WTC11 (cell line): ENCODE measurements at regions not wholly inside any gene's neighbourhood (a gene's known extent, or its start where the extent isn't known, plus 50 kb on each side); places are given as distances from the start of the nearest gene placed in this dataset.

Experiments
- ATAC-seq: fragments of 200-7000 bp; cut with Tn5 transposase; 2 replicates; pipeline ENCODE4 v1.10.0; 2021; ENCODE audit warnings: mild to moderate bottlenecking, moderate library complexity
- CTCF ChIA-PET: fragments of 300-600 bp; sonication (Branson Sonifier 250); formaldehyde crosslinking; loops from one replicate; lab custom pipeline; 2021; ENCODE audit warnings: antibody characterized with exemption; lab: Charles Lee
- POLR2A ChIA-PET: fragments of 350-600 bp; sonication (Branson Sonifier 250); formaldehyde crosslinking; loops from one replicate; lab custom pipeline; 2021; ENCODE audit warnings: antibody characterized with exemption; lab: Charles Lee
- DNase-seq: peaks from one replicate; pipeline ENCODE4 v3.0.0; 2021; ENCODE audit warnings: low spot score
- H3K27ac Mint-ChIP-seq: 2 replicates; pipeline ENCODE4 v1.8.0; 2021; ENCODE audit warnings: mixed read lengths
- H3K27me3 Mint-ChIP-seq: 2 replicates; pipeline ENCODE4 v1.8.0; 2021; ENCODE audit warnings: low read depth, mild to moderate bottlenecking, moderate library complexity, mixed read lengths
- H3K36me3 Mint-ChIP-seq: 2 replicates; pipeline ENCODE4 v1.8.0; 2021; ENCODE audit warnings: mixed read lengths
- H3K4me1 Mint-ChIP-seq: 2 replicates; pipeline ENCODE4 v1.8.0; 2022; ENCODE audit warnings: mixed read lengths
- H3K4me3 Mint-ChIP-seq: 2 replicates; pipeline ENCODE4 v1.8.0; 2021; ENCODE audit warnings: mild to moderate bottlenecking, moderate library complexity, mixed read lengths
- H3K9me3 Mint-ChIP-seq: 2 replicates; pipeline ENCODE4 v1.8.0; 2021; ENCODE audit warnings: mixed read lengths
- ELF4 ChIP-seq: sonication (generic); formaldehyde crosslinking; IDR thresholded peaks from 2 replicates; pipeline ENCODE4 v1.8.1; 2022; ENCODE audit warnings: low read depth, mild to moderate bottlenecking, moderate library complexity, missing genetic modification reagents
- ESRRA ChIP-seq: sonication (generic); formaldehyde crosslinking; IDR thresholded peaks from 2 replicates; pipeline ENCODE4 v1.8.1; 2022; ENCODE audit warnings: mild to moderate bottlenecking, missing genetic modification reagents, borderline replicate concordance
- FOXK1 ChIP-seq: sonication (generic); formaldehyde crosslinking; IDR thresholded peaks from 2 replicates; pipeline ENCODE4 v1.8.0; 2022; ENCODE audit warnings: mild to moderate bottlenecking, moderate library complexity, missing genetic modification reagents
- HMGA2 ChIP-seq: fragments of 250-450 bp; sonication (Bioruptor Pico); IDR thresholded peaks from 2 replicates; pipeline ENCODE4 v1.4.0; 2021; ENCODE audit warnings: mild to moderate bottlenecking, moderate library complexity
- MXD4 ChIP-seq: fragments of 250-450 bp; sonication (Bioruptor Pico); IDR thresholded peaks from 2 replicates; pipeline ENCODE4 v1.8.0; 2021; ENCODE audit warnings: mild to moderate bottlenecking, moderate library complexity, borderline replicate concordance
- NFE2L1 ChIP-seq: sonication (generic); formaldehyde crosslinking; IDR thresholded peaks from 2 replicates; pipeline ENCODE4 v1.8.1; 2023; ENCODE audit warnings: missing genetic modification reagents
- OVOL2 ChIP-seq: fragments of 250-450 bp; sonication (Bioruptor Pico); IDR thresholded peaks from 2 replicates; pipeline ENCODE4 v1.9.0; 2021; ENCODE audit warnings: mild to moderate bottlenecking, borderline replicate concordance
- PRDM15 ChIP-seq: sonication (generic); formaldehyde crosslinking; IDR thresholded peaks from 2 replicates; pipeline ENCODE4 v1.8.0; 2022; ENCODE audit warnings: missing genetic modification reagents
- PRRX2 ChIP-seq: fragments of 250-450 bp; sonication (Bioruptor Pico); IDR thresholded peaks from 2 replicates; pipeline ENCODE4 v1.8.0; 2021; ENCODE audit warnings: mild to moderate bottlenecking
- TEAD1 ChIP-seq: sonication (generic); formaldehyde crosslinking; IDR thresholded peaks from 2 replicates; pipeline ENCODE4 v1.8.0; 2022; ENCODE audit warnings: mild to moderate bottlenecking, missing genetic modification reagents
- TP53 ChIP-seq: sonication (generic); formaldehyde crosslinking; IDR thresholded peaks from 2 replicates; pipeline ENCODE4 v1.8.1; 2023; ENCODE audit warnings: mild to moderate bottlenecking, missing genetic modification reagents
- ZNF416 ChIP-seq: fragments of 250-450 bp; sonication (Bioruptor Pico); IDR thresholded peaks from 2 replicates; pipeline ENCODE4 v1.9.0; 2021; ENCODE audit warnings: mild to moderate bottlenecking, inconsistent platforms
- TF ChIP-seq, protein P1 (sequence below): sonication (generic); formaldehyde crosslinking; IDR thresholded peaks from 2 replicates; pipeline ENCODE4 v1.8.0; 2023; ENCODE audit warnings: mild to moderate bottlenecking, missing genetic modification reagents
- TF ChIP-seq, protein P2 (sequence below): sonication (generic); formaldehyde crosslinking; IDR thresholded peaks from 2 replicates; pipeline ENCODE4 v1.8.0; 2022; ENCODE audit warnings: mild to moderate bottlenecking, missing genetic modification reagents
- TF ChIP-seq, protein P3 (sequence below): sonication (generic); formaldehyde crosslinking; IDR thresholded peaks from 2 replicates; pipeline ENCODE4 v1.8.1; 2023; ENCODE audit warnings: mild to moderate bottlenecking, missing genetic modification reagents, borderline replicate concordance
- TF ChIP-seq, protein P4 (sequence below): fragments of 250-450 bp; sonication (Bioruptor Pico); IDR thresholded peaks from 2 replicates; pipeline ENCODE4 v1.9.0; 2021; ENCODE audit warnings: moderate library complexity, mild to moderate bottlenecking, inconsistent platforms, borderline replicate concordance
- TF ChIP-seq, protein P5 (sequence below): sonication (generic); formaldehyde crosslinking; IDR thresholded peaks from 2 replicates; pipeline ENCODE4 v1.8.1; 2022; ENCODE audit warnings: missing genetic modification reagents, borderline replicate concordance

- ChIA-PET POLR2A (no interaction called here), CTCF (no interaction called here)
- TF ChIP-seq TEAD1 (CRISPR knock-in tag) (no peak), PRRX2 (CRISPR knock-in tag) (no peak), FOXK1 (CRISPR knock-in tag) (no peak), OVOL2 (CRISPR knock-in tag) (no peak), NFE2L1 (no peak), MXD4 (no peak), HMGA2 (CRISPR knock-in tag) (no peak), ELF4 (CRISPR knock-in tag) (no peak), TP53 (CRISPR knock-in tag) (no peak), PRDM15 (CRISPR knock-in tag) (no peak), ZNF416 (no peak)
- TF ChIP-seq, protein P1, sequence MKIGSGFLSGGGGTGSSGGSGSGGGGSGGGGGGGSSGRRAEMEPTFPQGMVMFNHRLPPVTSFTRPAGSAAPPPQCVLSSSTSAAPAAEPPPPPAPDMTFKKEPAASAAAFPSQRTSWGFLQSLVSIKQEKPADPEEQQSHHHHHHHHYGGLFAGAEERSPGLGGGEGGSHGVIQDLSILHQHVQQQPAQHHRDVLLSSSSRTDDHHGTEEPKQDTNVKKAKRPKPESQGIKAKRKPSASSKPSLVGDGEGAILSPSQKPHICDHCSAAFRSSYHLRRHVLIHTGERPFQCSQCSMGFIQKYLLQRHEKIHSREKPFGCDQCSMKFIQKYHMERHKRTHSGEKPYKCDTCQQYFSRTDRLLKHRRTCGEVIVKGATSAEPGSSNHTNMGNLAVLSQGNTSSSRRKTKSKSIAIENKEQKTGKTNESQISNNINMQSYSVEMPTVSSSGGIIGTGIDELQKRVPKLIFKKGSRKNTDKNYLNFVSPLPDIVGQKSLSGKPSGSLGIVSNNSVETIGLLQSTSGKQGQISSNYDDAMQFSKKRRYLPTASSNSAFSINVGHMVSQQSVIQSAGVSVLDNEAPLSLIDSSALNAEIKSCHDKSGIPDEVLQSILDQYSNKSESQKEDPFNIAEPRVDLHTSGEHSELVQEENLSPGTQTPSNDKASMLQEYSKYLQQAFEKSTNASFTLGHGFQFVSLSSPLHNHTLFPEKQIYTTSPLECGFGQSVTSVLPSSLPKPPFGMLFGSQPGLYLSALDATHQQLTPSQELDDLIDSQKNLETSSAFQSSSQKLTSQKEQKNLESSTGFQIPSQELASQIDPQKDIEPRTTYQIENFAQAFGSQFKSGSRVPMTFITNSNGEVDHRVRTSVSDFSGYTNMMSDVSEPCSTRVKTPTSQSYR (CRISPR knock-in tag): no peak
- TF ChIP-seq, protein P2, sequence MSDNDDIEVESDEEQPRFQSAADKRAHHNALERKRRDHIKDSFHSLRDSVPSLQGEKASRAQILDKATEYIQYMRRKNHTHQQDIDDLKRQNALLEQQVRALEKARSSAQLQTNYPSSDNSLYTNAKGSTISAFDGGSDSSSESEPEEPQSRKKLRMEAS: no peak
- TF ChIP-seq, protein P3, sequence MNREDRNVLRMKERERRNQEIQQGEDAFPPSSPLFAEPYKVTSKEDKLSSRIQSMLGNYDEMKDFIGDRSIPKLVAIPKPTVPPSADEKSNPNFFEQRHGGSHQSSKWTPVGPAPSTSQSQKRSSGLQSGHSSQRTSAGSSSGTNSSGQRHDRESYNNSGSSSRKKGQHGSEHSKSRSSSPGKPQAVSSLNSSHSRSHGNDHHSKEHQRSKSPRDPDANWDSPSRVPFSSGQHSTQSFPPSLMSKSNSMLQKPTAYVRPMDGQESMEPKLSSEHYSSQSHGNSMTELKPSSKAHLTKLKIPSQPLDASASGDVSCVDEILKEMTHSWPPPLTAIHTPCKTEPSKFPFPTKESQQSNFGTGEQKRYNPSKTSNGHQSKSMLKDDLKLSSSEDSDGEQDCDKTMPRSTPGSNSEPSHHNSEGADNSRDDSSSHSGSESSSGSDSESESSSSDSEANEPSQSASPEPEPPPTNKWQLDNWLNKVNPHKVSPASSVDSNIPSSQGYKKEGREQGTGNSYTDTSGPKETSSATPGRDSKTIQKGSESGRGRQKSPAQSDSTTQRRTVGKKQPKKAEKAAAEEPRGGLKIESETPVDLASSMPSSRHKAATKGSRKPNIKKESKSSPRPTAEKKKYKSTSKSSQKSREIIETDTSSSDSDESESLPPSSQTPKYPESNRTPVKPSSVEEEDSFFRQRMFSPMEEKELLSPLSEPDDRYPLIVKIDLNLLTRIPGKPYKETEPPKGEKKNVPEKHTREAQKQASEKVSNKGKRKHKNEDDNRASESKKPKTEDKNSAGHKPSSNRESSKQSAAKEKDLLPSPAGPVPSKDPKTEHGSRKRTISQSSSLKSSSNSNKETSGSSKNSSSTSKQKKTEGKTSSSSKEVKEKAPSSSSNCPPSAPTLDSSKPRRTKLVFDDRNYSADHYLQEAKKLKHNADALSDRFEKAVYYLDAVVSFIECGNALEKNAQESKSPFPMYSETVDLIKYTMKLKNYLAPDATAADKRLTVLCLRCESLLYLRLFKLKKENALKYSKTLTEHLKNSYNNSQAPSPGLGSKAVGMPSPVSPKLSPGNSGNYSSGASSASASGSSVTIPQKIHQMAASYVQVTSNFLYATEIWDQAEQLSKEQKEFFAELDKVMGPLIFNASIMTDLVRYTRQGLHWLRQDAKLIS: no peak
- TF ChIP-seq, protein P4, sequence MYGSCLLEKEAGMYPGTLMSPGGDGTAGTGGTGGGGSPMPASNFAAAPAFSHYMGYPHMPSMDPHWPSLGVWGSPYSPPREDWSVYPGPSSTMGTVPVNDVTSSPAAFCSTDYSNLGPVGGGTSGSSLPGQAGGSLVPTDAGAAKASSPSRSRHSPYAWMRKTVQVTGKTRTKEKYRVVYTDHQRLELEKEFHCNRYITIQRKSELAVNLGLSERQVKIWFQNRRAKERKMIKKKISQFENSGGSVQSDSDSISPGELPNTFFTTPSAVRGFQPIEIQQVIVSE: no peak
- Mint-ChIP-seq H3K27me3 (no peaks in the 10 kb centered on the region), H3K4me1 (peaks cover 58% of the 10 kb centered on the region), H3K27ac (peak overlapping the region; percentile 57; the same call in 1 of the 2 replicates), H3K36me3 (no peaks in the 10 kb centered on the region), H3K4me3 (no peak overlapping the region), H3K9me3 (no peaks in the 10 kb centered on the region)
- DNase-seq (no peak), ATAC-seq (no peak)
Measured at GRCh38 chr10:3469639-3470020, 297.0 kb upstream of the PITRM1 start.

DNA sequence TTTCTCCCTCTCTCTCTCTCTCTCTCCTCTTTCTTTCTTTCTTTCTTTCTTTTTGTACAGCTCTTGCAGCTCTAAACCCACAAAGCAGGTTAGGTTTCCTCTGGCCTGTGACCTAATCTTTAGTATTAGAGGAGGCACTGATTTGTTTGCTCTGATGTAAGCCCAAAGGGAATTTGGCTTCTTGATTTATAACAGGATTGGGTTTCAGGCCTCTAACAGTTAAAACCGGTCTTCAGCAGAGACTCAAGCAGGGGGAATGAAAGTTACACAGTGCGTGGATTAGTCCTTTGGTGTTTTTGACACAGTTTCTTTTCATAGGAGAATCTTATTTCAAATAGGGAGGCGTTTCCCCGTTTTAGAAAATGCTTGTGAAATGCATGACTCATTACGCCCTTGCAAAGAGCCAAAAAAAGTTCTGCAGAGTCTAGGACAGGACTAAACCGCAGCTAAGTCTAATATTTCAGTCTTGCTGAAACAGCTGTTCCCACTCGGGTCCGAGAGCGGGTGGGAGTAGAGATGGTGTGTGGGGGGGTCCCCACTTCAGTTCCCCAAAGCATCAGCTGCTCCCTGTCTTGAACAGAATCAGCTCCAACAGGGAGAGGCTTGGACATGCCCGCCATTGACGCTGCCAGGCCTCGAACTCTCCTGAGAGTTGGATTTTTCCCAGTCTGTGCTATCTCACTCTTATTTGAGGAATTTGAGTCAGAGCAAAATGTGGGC lies 296.5 kb upstream of the PITRM1 start:
- H3K36me3 Mint-ChIP-seq: no peaks in the 10 kb centered on the region
- ChIA-PET CTCF (no interaction called here), POLR2A (no interaction called here)
- no peak for ATAC-seq
- no peaks in the 10 kb centered on the region for H3K27me3 Mint-ChIP-seq
- peaks cover 58% of the 10 kb centered on the region for H3K4me1 Mint-ChIP-seq
- peak overlapping the region; percentile 57; the same call in 1 of the 2 replicates for H3K27ac Mint-ChIP-seq
- H3K4me3 Mint-ChIP-seq: no peak overlapping the region
- H3K9me3 Mint-ChIP-seq: no peaks in the 10 kb centered on the region
- TF ChIP-seq ESRRA: no peak
- TF ChIP-seq, protein P5, sequence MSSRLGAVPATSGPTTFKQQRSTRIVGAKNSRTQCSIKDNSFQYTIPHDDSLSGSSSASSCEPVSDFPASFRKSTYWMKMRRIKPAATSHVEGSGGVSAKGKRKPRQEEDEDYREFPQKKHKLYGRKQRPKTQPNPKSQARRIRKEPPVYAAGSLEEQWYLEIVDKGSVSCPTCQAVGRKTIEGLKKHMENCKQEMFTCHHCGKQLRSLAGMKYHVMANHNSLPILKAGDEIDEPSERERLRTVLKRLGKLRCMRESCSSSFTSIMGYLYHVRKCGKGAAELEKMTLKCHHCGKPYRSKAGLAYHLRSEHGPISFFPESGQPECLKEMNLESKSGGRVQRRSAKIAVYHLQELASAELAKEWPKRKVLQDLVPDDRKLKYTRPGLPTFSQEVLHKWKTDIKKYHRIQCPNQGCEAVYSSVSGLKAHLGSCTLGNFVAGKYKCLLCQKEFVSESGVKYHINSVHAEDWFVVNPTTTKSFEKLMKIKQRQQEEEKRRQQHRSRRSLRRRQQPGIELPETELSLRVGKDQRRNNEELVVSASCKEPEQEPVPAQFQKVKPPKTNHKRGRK (CRISPR knock-in tag): 0 out of 2 replicates have a peak, but pooled peaks have one; percentile 47
- DNase-seq: no peak
